ENCODE measurements at regions not wholly inside any gene's neighbourhood (a gene's known extent, or its start where the extent isn't known, plus 50 kb on each side); places are given as distances from the start of the nearest gene placed in this dataset.
"Not testable (repeated sequence)": the region's sequence is repeated elsewhere in the genome, so short reads cannot be mapped to it uniquely, and the experiment has no call there.

- peaks cover 21 to 42% (median 37%) of the 10 kb centered on the region in 7 donors for H3K9me3 Mint-ChIP-seq
- peaks cover 0 to 6% (median 2%) of the 10 kb centered on the region in 3 donors for H3K27me3 Mint-ChIP-seq (ENCODE audit: low read depth in 3 of 3)
- H4K20me1 ChIP-seq (ENCODE audit: insufficient read depth, low read length): no peaks in the 10 kb centered on the region
- H3K4me3 Mint-ChIP-seq: no peak overlapping the region
- no peak overlapping the region for H3K27ac Mint-ChIP-seq
- H3K27me3 ChIP-seq (ENCODE audit: control insufficient read depth in 2 of 2, insufficient read depth in 2 of 2, low read length in 2 of 2): no peaks in the 10 kb centered on the region
- no peak overlapping the region for H3K4me2 ChIP-seq (replicated peaks; ENCODE audit: extremely low read depth, low read length, poor library complexity, severe bottlenecking)
- H3K9ac ChIP-seq (ENCODE audit: insufficient read depth, low read length, poor library complexity, severe bottlenecking): no peak overlapping the region
- H3K27ac ChIP-seq (ENCODE audit: low read depth in 1 of 2, low read length in 2 of 2): no peak overlapping the region
- peaks cover 3 to 37% of the 10 kb centered on the region in 2 donors for H3K9me3 ChIP-seq (replicated peaks in 1 of 2; ENCODE audit: control insufficient read depth in 1 of 2, insufficient read depth in 1 of 2, low read length in 2 of 2)
- no peaks in the 10 kb centered on the region for H3K4me1 ChIP-seq (ENCODE audit: control insufficient read depth in 1 of 2, insufficient read depth in 2 of 2, low read length in 2 of 2)
- H3K4me3 ChIP-seq (replicated peaks in 1 of 3; ENCODE audit: low read depth in 2 of 3, low read length in 3 of 3): no peak overlapping the region
- TF ChIP-seq CTCF (IDR thresholded peaks at IDR 0.05): no peak
- 100% methylated on average over 2 of the region's 5 CpGs for WGBS (ENCODE audit: insufficient coverage)
- H3K36me3 ChIP-seq (replicated peaks in 1 of 2; ENCODE audit: control insufficient read depth in 1 of 2, insufficient read depth in 2 of 2, low read length in 2 of 2): no peaks in the 10 kb centered on the region
- intact Hi-C loops (cut with micrococcal nuclease): no loop called here
- H3K4me1 Mint-ChIP-seq: no peaks in the 10 kb centered on the region
- no peak overlapping the region for H2AFZ ChIP-seq (ENCODE audit: insufficient read depth, low read depth, low read length, poor library complexity, severe bottlenecking)
- DNase-seq: no peak
- no peaks in the 10 kb centered on the region for H3K79me2 ChIP-seq (ENCODE audit: insufficient read depth, low read length)
- H3K36me3 Mint-ChIP-seq: no peaks in the 10 kb centered on the region
Observed at GRCh38 chr4:183377491-183377890, 55.3 kb upstream of the CLDN24 start.

GRCh38 chr4:183378347-183378746, 56.1 kb upstream of the CLDN24 start:
- H3K27me3 ChIP-seq (ENCODE audit: control insufficient read depth in 2 of 2, insufficient read depth in 2 of 2, low read length in 2 of 2); H4K20me1 ChIP-seq (ENCODE audit: insufficient read depth, low read length); H3K27me3 Mint-ChIP-seq (ENCODE audit: low read depth in 3 of 3); H3K4me3 ChIP-seq (replicated peaks in 1 of 3; ENCODE audit: low read depth in 2 of 3, low read length in 3 of 3); H3K27ac ChIP-seq (ENCODE audit: low read depth in 1 of 2, low read length in 2 of 2); intact Hi-C loops (cut with micrococcal nuclease); H3K4me1 ChIP-seq (ENCODE audit: control insufficient read depth in 1 of 2, insufficient read depth in 2 of 2, low read length in 2 of 2); H3K4me2 ChIP-seq (replicated peaks; ENCODE audit: extremely low read depth, low read length, poor library complexity, severe bottlenecking); H3K36me3 ChIP-seq (replicated peaks in 1 of 2; ENCODE audit: control insufficient read depth in 1 of 2, insufficient read depth in 2 of 2, low read length in 2 of 2); H2AFZ ChIP-seq (ENCODE audit: insufficient read depth, low read depth, low read length, poor library complexity, severe bottlenecking); H3K4me1 Mint-ChIP-seq; H3K4me3 Mint-ChIP-seq; H3K79me2 ChIP-seq (ENCODE audit: insufficient read depth, low read length); H3K27ac Mint-ChIP-seq; H3K9ac ChIP-seq (ENCODE audit: insufficient read depth, low read length, poor library complexity, severe bottlenecking); DNase-seq; H3K36me3 Mint-ChIP-seq: not testable (repeated sequence)
- H3K9me3 Mint-ChIP-seq: peaks cover 23 to 39% (median 36%) of the 10 kb centered on the region in 7 donors
- 87% methylated on average over 5 of the region's 7 CpGs for WGBS (ENCODE audit: insufficient coverage)
- H3K9me3 ChIP-seq (replicated peaks in 1 of 2; ENCODE audit: control insufficient read depth in 1 of 2, insufficient read depth in 1 of 2, low read length in 2 of 2): peaks cover 4 to 39% of the 10 kb centered on the region in 2 donors

Data from CD14-positive monocyte (primary cell).